ENCODE measurements at regions not wholly inside any gene's neighbourhood (a gene's known extent, or its start where the extent isn't known, plus 50 kb on each side); places are given as distances from the start of the nearest gene placed in this dataset.

DNA sequence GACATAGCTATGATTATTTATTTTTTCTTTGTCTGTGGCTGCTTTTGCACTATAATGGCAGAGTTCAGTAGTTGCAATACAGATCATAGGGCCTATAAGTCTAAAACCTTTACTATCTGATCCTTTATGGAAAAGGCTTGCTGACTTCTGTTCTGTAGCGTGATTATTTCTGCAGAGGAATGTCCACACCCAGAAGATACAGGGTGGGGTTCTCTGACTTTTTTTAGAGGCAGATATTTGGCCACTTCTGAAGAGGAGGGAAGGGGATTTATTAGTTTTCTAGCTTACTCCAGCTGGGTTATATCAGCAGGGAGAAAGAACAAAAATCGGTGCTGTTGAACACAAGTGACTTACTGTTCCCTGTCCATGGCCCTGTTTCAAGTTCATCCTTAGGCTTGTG is 97.6 kb downstream of the RPE65 start:
- TF ChIP-seq CTCF (conservative IDR thresholded peaks at IDR 0.05; ENCODE audit: low read depth, low read length) (no peak), EZH2 (IDR thresholded peaks at IDR 0.05; ENCODE audit: borderline replicate concordance, low read depth, low read length, poor library complexity, severe bottlenecking) (no peak)

All from A673 (cell line).